B cell (primary cell): ENCODE measurements at regions not wholly inside any gene's neighbourhood (a gene's known extent, or its start where the extent isn't known, plus 50 kb on each side); places are given as distances from the start of the nearest gene placed in this dataset.

Source experiments
- ATAC-seq: fragments of 200-7000 bp; cut with Tn5 transposase; one replicate; pipeline ENCODE4 v1.10.0; 2021; ENCODE audit warnings: low read depth, mild to moderate bottlenecking, moderate number of reproducible peaks, moderate library complexity
- CTCF ChIA-PET: fragments of 350-600 bp; sonication (Branson Sonifier 250); formaldehyde crosslinking; loops from one replicate; lab custom pipeline; 2021; ENCODE audit warnings: antibody characterized with exemption, inconsistent platforms; lab: Charles Lee
- POLR2A ChIA-PET: fragments of 350-600 bp; sonication (Branson Sonifier 250); formaldehyde crosslinking; loops from one replicate; lab custom pipeline; 2021; ENCODE audit warnings: antibody characterized with exemption; lab: Charles Lee
- DNase-seq: peaks from one replicate; pipeline ENCODE4 v3.0.0; 2013
- H2AFZ ChIP-seq: 2 replicates; pipeline ENCODE4 v1.6.1; 2012; ENCODE audit warnings: mild to moderate bottlenecking, low read depth, low read length; ENCODE audit not compliant: insufficient read depth, poor library complexity, severe bottlenecking
- H3K27ac ChIP-seq, 2 donors: 1 replicate in 1 of 2; 2 replicates in 1 of 2; pipeline ENCODE4 v1.5.1; 2012 to 2013; ENCODE audit warnings: low read length in 2 of 2, mild to moderate bottlenecking in 2 of 2, moderate library complexity in 1 of 2
- H3K27me3 ChIP-seq, 4 experiments: fragments of 200-600 bp in 1 of 4; sonication (generic) in 1 of 4; replicated peaks in 1 of 4; 1 replicate in 2 of 4; 2 replicates in 2 of 4; pipeline versions ENCODE4 v1.6.1 to v1.7.0; 2013 to 2016; ENCODE audit warnings: low read length in 3 of 4, mild to moderate bottlenecking in 2 of 4, mixed read lengths in 1 of 4, moderate library complexity in 1 of 4; ENCODE audit not compliant: insufficient read depth in 4 of 4, control insufficient read depth in 3 of 4; ENCODE audit errors: control extremely low read depth in 1 of 4
- H3K36me3 ChIP-seq, 2 experiments: replicated peaks in 1 of 2; 1 replicate in 1 of 2; 2 replicates in 1 of 2; pipeline versions ENCODE4 v1.6.1 to v1.7.1; 2013; ENCODE audit warnings: low read length in 1 of 2; ENCODE audit not compliant: insufficient read depth in 2 of 2, control insufficient read depth in 1 of 2; ENCODE audit errors: control extremely low read depth in 1 of 2, extremely low read depth in 1 of 2
- H3K4me1 ChIP-seq, 2 donors: fragments of 200-600 bp in 1 of 2; sonication (generic) in 1 of 2; 1 replicate in 1 of 2; 2 replicates in 1 of 2; pipeline versions ENCODE4 v1.5.1 to v1.6.1; 2013 to 2017; ENCODE audit warnings: low read length in 2 of 2; ENCODE audit not compliant: control insufficient read depth in 2 of 2, insufficient read depth in 2 of 2
- H3K4me2 ChIP-seq: replicated peaks from 2 replicates; pipeline ENCODE3; 2012; ENCODE audit warnings: mild to moderate bottlenecking, low read depth, low read length; ENCODE audit not compliant: poor library complexity, severe bottlenecking
- H3K4me3 ChIP-seq, 5 experiments: fragments of 200-600 bp in 1 of 5; sonication (generic) in 1 of 5; 1 replicate in 3 of 5; 2 replicates in 2 of 5; pipeline versions ENCODE4 v1.5.1 to v1.7.0; 2011 to 2016; ENCODE audit warnings: low read length in 4 of 5, mild to moderate bottlenecking in 4 of 5, low read depth in 2 of 5, control low read depth in 1 of 5, moderate library complexity in 1 of 5; ENCODE audit not compliant: insufficient read depth in 1 of 5; ENCODE audit errors: control extremely low read depth in 1 of 5, extremely low read depth in 1 of 5
- H3K79me2 ChIP-seq: fragments of 200-600 bp; sonication (generic); one replicate; pipeline ENCODE4 v1.6.0; 2016; ENCODE audit warnings: low read length; ENCODE audit not compliant: control insufficient read depth, insufficient read depth
- H3K9ac ChIP-seq: fragments of 200-600 bp; sonication (generic); 2 replicates; pipeline ENCODE4 v1.6.1; 2017; ENCODE audit warnings: mild to moderate bottlenecking, low read length, moderate library complexity
- H3K9me3 ChIP-seq, 3 donors: one replicate each; pipeline versions ENCODE4 v1.6.1 to v1.7.1; 2013; ENCODE audit warnings: low read length in 2 of 3; ENCODE audit not compliant: control insufficient read depth in 2 of 3, insufficient read depth in 1 of 3; ENCODE audit errors: control extremely low read depth in 1 of 3
- H4K20me1 ChIP-seq: 2 replicates; pipeline ENCODE4 v1.6.0; 2012; ENCODE audit warnings: mild to moderate bottlenecking, low read length; ENCODE audit not compliant: insufficient read depth, control insufficient read depth, poor library complexity, severe bottlenecking
- H3K27ac Mint-ChIP-seq: one replicate; pipeline ENCODE4 v1.8.0; 2021; ENCODE audit warnings: mixed read lengths
- H3K27me3 Mint-ChIP-seq: one replicate; pipeline ENCODE4 v1.8.0; 2021; ENCODE audit warnings: mixed read lengths
- H3K4me1 Mint-ChIP-seq: one replicate; pipeline ENCODE4 v1.8.0; 2021; ENCODE audit warnings: mixed read lengths
- H3K4me3 Mint-ChIP-seq: one replicate; pipeline ENCODE4 v1.8.0; 2021; ENCODE audit warnings: mixed read lengths
- H3K9me3 Mint-ChIP-seq: one replicate; pipeline ENCODE4 v1.8.0; 2022; ENCODE audit warnings: mixed read lengths; ENCODE audit not compliant: insufficient read depth
- CTCF ChIP-seq: fragments of 200-600 bp; IDR thresholded peaks from one replicate; pipeline ENCODE4 v1.8.0; 2022; ENCODE audit warnings: antibody characterized with exemption, mild to moderate bottlenecking
- EZH2 ChIP-seq: IDR thresholded peaks from 2 replicates; pipeline ENCODE4 v1.6.1; 2012; ENCODE audit warnings: borderline replicate concordance, low read depth, mild to moderate bottlenecking, moderate library complexity, low read length; ENCODE audit not compliant: insufficient read depth, poor library complexity, severe bottlenecking
- WGBS: methylation state at CpG from one replicate; pipeline ENCODE4 v1.1.5; 2013; ENCODE audit warnings: missing lambda C conversion rate; ENCODE audit not compliant: insufficient coverage; 5-methylcytosine and 5-hydroxymethylcytosine counted together
- intact Hi-C: fragments of 100-400 bp; cut with micrococcal nuclease; formaldehyde crosslinking; loops from one replicate; pipeline ENCODE4 v1.10.0; 2022

- no peak overlapping the region for H3K4me2 ChIP-seq
- ChIA-PET POLR2A (no interaction called here), CTCF (no interaction called here)
- H3K79me2 ChIP-seq: no peaks in the 10 kb centered on the region
- no peak overlapping the region for H3K9ac ChIP-seq
- H3K9me3 ChIP-seq: peaks cover 0 to 7% (median 0%) of the 10 kb centered on the region in 3 donors
- Mint-ChIP-seq H3K9me3 (no peaks in the 10 kb centered on the region), H3K4me1 (no peaks in the 10 kb centered on the region), H3K4me3 (no peak overlapping the region), H3K27me3 (peaks cover 45% of the 10 kb centered on the region), H3K27ac (no peak overlapping the region)
- no peak for ATAC-seq
- no peak for DNase-seq
- no peaks in the 10 kb centered on the region for H3K4me1 ChIP-seq
- H2AFZ ChIP-seq: no peak overlapping the region
- WGBS: 63% methylated on average over 1 of the region's 3 CpGs
- intact Hi-C loops: no loop called here
- no peaks in the 10 kb centered on the region for H4K20me1 ChIP-seq
- TF ChIP-seq EZH2 (no peak), CTCF (no peak)
- no peak overlapping the region for H3K27ac ChIP-seq
- H3K27me3 ChIP-seq: peaks cover 0 to 27% (median 22%) of the 10 kb centered on the region in 4 experiments
- no peak overlapping the region for H3K4me3 ChIP-seq
- no peaks in the 10 kb centered on the region for H3K36me3 ChIP-seq
These were observed 50.6 kb upstream of the RNF152 start for GRCh38 chr18:61943175-61943964.
